Neutrophil (primary cell): ENCODE measurements at regions not wholly inside any gene's neighbourhood (a gene's known extent, or its start where the extent isn't known, plus 50 kb on each side); places are given as distances from the start of the nearest gene placed in this dataset.

Experiments
- H3K27ac ChIP-seq: fragments of 200-600 bp; sonication (generic); 2 replicates; pipeline ENCODE4 v1.5.1; 2016; ENCODE audit warnings: mild to moderate bottlenecking, moderate library complexity
- H3K27me3 ChIP-seq: fragments of 200-600 bp; sonication (generic); 2 replicates; pipeline ENCODE4 v1.6.0; 2016; ENCODE audit warnings: mild to moderate bottlenecking
- H3K36me3 ChIP-seq: fragments of 200-600 bp; sonication (generic); 2 replicates; pipeline ENCODE4 v1.5.1; 2017
- H3K4me1 ChIP-seq, 2 experiments: fragments of 200-600 bp in 1 of 2; sonication (generic) in 1 of 2; 1 replicate in 1 of 2; 2 replicates in 1 of 2; pipeline versions ENCODE4 v1.5.1 to v1.6.1; 2013 to 2016; ENCODE audit warnings: low read depth in 1 of 2, low read length in 1 of 2, mild to moderate bottlenecking in 1 of 2, moderate library complexity in 1 of 2; ENCODE audit not compliant: control insufficient read depth in 1 of 2, insufficient read depth in 1 of 2
- H3K4me3 ChIP-seq, 2 experiments: fragments of 200-600 bp in 1 of 2; sonication (generic) in 1 of 2; 1 replicate in 1 of 2; 2 replicates in 1 of 2; pipeline ENCODE4 v1.5.1; 2013 to 2016; ENCODE audit warnings: low read depth in 1 of 2, low read length in 1 of 2, mild to moderate bottlenecking in 1 of 2, moderate library complexity in 1 of 2
- H3K9me3 ChIP-seq: fragments of 200-600 bp; sonication (generic); 2 replicates; pipeline ENCODE4 v1.5.1; 2016
- CTCF ChIP-seq: fragments of 200-600 bp; sonication (generic); IDR thresholded peaks from 2 replicates; pipeline ENCODE4 v1.5.1; 2016; ENCODE audit warnings: antibody characterized with exemption

- Histone ChIP-seq H3K36me3 (no peaks in the 10 kb centered on the region), H3K4me3 (no peak overlapping the region), H3K4me1 (no peaks in the 10 kb centered on the region), H3K27me3 (no peaks in the 10 kb centered on the region), H3K9me3 (no peaks in the 10 kb centered on the region), H3K27ac (no peak overlapping the region)
- no peak for TF ChIP-seq CTCF
These were observed 598.1 kb downstream of the MID1IP1 start for GRCh38 chrX:39399387-39399786.

- Histone ChIP-seq H3K4me3 (no peak overlapping the region), H3K27ac (no peak overlapping the region), H3K4me1 (no peaks in the 10 kb centered on the region), H3K9me3 (no peaks in the 10 kb centered on the region), H3K36me3 (no peaks in the 10 kb centered on the region), H3K27me3 (no peaks in the 10 kb centered on the region)
- no peak for TF ChIP-seq CTCF
These were observed 600.3 kb downstream of the MID1IP1 start for GRCh38 chrX:39401483-39402110.

- Histone ChIP-seq H3K4me1 (no peaks in the 10 kb centered on the region), H3K36me3 (no peaks in the 10 kb centered on the region), H3K9me3 (no peaks in the 10 kb centered on the region), H3K4me3 (no peak overlapping the region), H3K27ac (no peak overlapping the region), H3K27me3 (no peaks in the 10 kb centered on the region)
- TF ChIP-seq CTCF, result no peak
These were observed 600.9 kb downstream of the MID1IP1 start for GRCh38 chrX:39402158-39402557.

- H3K27me3 ChIP-seq, result no peaks in the 10 kb centered on the region
- TF ChIP-seq CTCF, result no peak
- no peak overlapping the region for H3K4me3 ChIP-seq
- H3K27ac ChIP-seq, result no peak overlapping the region
- no peaks in the 10 kb centered on the region for H3K4me1 ChIP-seq
- no peaks in the 10 kb centered on the region for H3K9me3 ChIP-seq
- H3K36me3 ChIP-seq, result no peaks in the 10 kb centered on the region
These were observed 605.5 kb downstream of the MID1IP1 start for GRCh38 chrX:39406799-39407198.

GRCh38 chrX:39409246-39409917 is 608.1 kb downstream of the MID1IP1 start:
- no peaks in the 10 kb centered on the region for H3K27me3 ChIP-seq
- no peak overlapping the region for H3K27ac ChIP-seq
- no peak overlapping the region for H3K4me3 ChIP-seq
- H3K4me1 ChIP-seq, result no peaks in the 10 kb centered on the region
- H3K36me3 ChIP-seq, result no peaks in the 10 kb centered on the region
- TF ChIP-seq CTCF, result no peak
- H3K9me3 ChIP-seq, result no peaks in the 10 kb centered on the region
